GM12873 (cell line): ENCODE measurements at regions not wholly inside any gene's neighbourhood (a gene's known extent, or its start where the extent isn't known, plus 50 kb on each side); places are given as distances from the start of the nearest gene placed in this dataset.

ENCODE experiments used
- TF ChIP-seq, protein P1 (sequence below): IDR thresholded peaks from 2 replicates; pipeline ENCODE4 v1.5.1; 2012; ENCODE audit warnings: low read depth, mild to moderate bottlenecking, moderate library complexity, low read length, control low read depth; ENCODE audit not compliant: insufficient read depth; ENCODE audit errors: missing control alignments

DNA sequence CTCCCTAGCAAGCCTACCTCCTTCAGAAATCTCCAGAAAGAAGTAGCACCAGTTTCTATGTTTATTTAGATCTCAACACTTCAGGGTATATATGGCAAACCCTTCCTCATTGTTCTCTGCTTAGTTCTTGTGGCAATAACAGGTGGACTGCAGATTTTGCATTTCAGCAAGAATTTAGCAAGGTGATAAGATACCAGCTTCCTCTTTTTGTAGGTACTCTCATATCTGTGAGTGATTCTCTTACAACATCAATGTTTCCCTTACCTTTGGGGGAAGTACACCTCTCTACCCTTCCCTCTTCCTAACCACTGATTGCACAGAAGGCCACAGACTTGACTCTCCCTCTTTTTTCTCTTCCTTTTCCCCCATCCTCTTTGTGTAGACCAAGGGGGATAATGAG is 230.9 kb upstream of the SESN3 start:
- TF ChIP-seq, protein P1, sequence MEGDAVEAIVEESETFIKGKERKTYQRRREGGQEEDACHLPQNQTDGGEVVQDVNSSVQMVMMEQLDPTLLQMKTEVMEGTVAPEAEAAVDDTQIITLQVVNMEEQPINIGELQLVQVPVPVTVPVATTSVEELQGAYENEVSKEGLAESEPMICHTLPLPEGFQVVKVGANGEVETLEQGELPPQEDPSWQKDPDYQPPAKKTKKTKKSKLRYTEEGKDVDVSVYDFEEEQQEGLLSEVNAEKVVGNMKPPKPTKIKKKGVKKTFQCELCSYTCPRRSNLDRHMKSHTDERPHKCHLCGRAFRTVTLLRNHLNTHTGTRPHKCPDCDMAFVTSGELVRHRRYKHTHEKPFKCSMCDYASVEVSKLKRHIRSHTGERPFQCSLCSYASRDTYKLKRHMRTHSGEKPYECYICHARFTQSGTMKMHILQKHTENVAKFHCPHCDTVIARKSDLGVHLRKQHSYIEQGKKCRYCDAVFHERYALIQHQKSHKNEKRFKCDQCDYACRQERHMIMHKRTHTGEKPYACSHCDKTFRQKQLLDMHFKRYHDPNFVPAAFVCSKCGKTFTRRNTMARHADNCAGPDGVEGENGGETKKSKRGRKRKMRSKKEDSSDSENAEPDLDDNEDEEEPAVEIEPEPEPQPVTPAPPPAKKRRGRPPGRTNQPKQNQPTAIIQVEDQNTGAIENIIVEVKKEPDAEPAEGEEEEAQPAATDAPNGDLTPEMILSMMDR: no peak

DNA sequence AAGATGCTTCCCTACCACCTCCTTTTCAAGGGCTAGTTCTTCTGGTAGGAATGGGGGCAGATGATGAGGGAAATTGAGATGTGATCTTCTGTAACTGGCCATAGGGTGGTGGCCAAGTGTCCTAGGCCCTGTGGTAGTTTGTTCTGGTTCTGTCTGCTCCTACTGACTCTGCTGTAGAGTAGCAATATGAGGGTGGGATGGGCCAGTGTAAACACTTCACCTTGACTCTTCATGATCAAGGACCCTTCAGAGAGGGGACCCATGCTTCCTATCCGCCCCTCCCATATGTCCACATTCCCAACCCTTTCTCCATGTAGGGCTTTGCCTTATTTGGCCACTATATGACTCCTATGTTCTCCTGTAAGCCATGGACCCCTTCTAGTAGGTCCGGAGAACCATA is 230.3 kb upstream of the SESN3 start:
- TF ChIP-seq, protein P1: no peak

DNA sequence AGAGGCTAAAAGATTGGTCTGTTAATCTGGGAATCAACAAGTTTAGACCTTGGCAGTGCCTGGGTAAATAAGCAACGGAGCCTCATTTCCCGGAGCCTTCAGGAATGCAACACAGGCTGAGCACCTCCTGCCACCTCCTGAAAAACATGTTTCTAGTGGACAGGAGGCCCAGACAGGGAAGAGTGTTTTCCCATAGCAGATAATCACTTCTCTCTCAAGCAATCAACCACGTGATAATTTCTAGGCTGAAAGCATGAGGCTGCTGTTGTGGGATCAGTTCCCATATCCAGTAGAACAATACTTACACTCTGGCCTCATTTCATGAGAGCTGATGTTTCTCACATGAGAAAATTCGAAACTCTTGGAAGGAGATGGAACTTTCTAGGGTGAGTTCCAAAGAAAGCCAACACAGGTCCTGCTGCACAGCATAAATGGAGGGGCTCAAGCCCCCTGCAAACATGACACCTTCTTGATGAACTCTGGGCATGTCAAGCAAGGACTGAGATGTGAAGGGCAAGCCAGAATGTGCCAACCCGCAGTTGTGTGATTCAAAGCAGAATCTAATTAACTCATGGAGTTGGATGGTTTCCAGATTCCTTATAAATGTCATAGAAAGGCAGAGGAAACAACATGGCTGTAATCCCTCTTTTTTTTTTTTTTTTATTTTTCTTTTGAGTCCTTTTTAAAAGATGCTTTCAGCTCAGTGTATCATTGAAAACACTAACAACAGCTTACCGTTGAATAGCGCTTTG is 228.5 kb upstream of the SESN3 start:
- TF ChIP-seq, protein P1: no peak

DNA sequence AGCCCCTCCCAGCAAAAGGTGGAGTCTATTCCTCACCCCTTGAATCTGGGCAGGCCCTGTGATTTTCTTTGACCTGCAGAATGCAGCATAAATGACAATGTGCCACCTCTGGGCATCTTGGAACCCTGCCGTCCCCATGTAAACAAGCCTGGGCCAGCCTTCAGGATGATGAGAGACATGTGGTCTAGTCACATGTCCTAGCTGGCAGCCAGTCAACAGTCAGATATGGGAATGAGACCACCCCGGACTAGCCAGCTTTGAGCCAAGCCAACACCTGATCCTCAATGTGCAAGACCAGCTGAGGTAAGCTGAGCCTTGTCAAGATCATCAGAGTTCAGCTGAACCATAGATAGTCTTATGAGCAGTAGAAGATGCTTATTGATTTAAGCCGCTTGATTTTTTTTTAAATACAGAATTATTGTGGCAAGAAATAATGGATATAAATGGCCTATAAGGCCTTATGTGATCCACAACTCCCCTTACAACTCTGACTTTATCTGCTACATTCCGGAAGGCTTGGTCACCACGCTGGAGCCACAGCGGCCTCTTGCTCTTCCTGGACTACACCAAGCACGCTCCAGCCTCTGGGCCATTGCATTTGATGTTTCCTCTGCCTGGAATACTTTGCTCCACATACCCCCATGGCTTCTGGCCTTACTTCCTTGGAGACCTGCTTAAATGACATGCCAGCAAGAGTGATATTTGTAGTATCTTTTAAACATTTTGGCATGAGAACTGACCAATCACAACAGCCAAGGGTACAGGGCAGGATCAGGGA is 225.9 kb upstream of the SESN3 start:
- TF ChIP-seq, protein P1: no peak

GRCh38 chr11:95455228-95455970 is 224.4 kb upstream of the SESN3 start:
- TF ChIP-seq, protein P1: no peak

GRCh38 chr11:95453616-95454171 is 222.7 kb upstream of the SESN3 start:
- TF ChIP-seq, protein P1: no peak

- TF ChIP-seq, protein P1: no peak
Measured at GRCh38 chr11:95451682-95452081, 220.7 kb upstream of the SESN3 start.
